ENCODE measurements at regions not wholly inside any gene's neighbourhood (a gene's known extent, or its start where the extent isn't known, plus 50 kb on each side); places are given as distances from the start of the nearest gene placed in this dataset.
"Not testable (repeated sequence)": the region's sequence is repeated elsewhere in the genome, so short reads cannot be mapped to it uniquely, and the experiment has no call there.

DNA sequence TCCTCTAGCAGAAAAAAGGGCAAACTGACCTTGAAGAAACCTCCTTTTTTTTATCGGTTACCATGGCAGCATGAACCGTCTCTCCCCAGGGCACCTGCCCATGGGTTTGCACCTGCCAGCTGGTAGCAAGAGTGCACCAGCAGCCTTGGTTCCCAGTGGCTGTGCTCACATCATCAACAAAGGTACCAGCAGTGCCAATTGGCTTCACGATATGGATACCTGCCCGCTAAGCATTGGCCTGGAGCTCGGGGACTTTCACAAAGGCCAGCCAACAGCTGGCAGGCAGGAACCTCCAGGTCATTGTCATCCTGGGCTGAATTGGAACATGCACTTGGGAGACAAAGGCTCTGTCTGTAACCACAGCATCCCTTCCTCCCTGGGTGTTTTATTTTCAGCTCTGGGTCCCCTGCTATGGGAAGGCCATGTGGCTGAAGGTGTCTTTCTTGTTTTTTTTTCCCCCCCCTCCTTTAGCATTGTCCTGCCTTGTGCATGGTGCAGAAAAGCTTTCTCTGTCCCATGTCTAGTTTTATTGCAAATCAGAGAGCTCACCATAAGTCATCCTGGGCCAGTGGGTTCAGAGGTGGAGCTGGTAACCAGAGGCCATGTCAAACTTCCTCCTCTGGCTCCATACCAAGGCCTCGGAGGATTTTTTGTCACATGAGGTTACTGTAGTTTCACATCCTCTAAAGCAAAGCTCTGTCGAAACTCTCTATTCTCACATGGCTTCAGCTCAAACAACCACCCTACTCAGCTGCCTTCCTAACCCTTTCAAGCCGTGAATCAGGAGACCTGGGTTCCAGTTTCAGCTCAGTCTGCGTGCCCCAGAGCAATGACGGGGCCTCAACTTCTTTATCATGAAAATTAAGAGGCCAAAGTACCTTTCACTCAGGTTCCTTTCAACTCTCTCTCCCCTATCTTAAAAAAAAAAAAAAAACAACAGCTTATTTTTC, 145.5 kb upstream of the MAP3K1 start:
- intact Hi-C loops (cut with DNase I) = no loop called here
- peak in 12 of 42 donors; percentile 7 to 53 (median 22) for DNase-seq

DNA sequence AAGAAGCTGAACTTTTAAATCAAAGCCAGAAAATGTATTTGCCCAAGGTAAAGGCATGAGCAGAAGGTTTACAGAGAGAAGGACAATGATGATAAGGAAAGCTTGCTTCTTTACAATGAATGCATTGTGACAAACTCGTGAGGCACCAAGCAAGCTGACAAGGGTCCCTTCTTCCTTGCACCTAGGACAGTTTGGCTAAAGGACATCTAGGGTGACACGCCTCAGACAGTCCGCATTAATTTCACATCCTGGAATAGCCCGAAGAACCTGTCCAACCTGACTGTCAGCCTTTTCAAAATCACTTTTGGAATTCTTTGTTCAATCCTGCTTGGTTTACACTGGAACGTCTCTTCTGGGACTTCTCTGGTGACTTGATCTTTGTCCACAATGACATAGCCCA, 146.4 kb upstream of the MAP3K1 start:
- DNase-seq = no peak
- intact Hi-C loops (cut with DNase I) = no loop called here

DNA sequence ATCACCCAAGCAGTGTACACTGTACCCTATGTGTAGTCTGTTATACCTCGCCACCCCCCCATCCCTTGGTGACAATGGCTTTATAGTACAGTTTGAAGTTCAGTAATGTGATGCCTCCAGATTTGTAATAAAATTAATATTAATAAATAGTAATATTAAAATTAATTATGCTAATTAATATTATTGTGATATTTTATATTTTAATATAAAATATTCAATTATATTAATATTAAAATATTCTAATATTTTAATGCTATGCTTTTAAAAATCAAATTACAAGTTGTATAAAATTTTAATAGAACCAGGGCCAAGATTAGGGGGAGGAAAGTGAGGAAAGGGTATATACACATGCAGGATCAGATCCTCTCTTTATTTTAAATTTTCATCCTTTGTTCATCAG, 147.7 kb upstream of the MAP3K1 start:
- intact Hi-C loops (cut with DNase I) = no loop called here
- no peak for DNase-seq

DNA sequence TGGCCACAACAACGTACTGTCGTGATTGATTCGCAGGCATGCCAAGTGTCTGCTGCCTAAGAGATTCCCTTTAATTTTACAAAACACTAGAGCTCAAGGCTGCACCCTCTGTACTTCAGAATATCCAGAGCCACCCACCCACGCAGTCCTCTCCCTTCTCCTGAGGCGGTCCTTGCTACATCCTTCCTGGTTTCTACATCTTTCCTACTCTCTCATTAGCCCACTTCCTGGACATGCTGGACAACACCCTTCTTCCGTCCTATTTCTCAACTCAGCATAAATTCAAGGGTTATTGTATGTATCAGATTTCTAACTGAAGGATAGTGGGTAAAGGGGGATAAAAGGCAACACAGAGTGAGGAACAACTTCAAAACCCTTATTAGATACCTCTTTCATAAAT, 148.4 kb upstream of the MAP3K1 start:
- intact Hi-C loops (cut with DNase I) = no loop called here
- no peak for DNase-seq

DNA sequence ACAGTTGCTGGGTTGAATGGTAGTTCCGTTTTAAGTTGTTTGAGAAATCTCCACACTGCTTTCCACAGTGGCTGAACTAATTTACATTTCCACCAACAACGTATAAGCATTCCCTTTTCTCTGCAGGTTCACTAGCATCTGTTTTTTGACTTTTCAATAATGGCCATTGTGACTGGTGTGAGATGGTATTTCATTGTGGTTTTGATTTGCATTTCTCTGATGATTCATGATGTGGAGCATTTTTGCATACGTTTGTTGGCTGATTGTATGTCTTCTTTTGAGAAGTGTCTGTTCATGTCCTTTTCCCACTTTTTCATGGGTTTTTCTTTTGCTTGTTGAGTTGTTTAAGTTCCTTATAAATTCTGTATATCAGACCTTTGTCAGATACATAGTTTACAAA, 150.2 kb upstream of the MAP3K1 start:
- DNase-seq; intact Hi-C loops (cut with DNase I): not testable (repeated sequence)

DNA sequence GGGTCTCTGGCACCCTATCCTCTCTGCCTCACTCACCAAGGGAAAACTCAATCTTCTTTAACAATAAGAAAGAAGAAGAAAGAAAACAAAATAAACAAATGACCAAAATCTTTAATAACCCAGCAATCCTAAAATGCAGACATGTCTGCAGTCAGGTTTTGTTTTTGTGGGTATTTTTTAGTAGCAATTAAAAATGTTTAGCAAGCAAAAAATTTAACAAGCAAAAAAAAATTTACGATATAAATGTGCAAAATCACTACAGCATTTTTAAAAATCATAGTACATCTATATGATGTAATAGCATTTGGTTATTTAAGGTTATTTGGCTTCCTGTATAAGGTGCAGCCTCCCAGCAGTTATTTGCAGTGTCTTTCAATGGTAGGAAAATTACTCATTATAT, 151.3 kb upstream of the MAP3K1 start:
- intact Hi-C loops (cut with DNase I) = no loop called here
- no peak for DNase-seq

DNA sequence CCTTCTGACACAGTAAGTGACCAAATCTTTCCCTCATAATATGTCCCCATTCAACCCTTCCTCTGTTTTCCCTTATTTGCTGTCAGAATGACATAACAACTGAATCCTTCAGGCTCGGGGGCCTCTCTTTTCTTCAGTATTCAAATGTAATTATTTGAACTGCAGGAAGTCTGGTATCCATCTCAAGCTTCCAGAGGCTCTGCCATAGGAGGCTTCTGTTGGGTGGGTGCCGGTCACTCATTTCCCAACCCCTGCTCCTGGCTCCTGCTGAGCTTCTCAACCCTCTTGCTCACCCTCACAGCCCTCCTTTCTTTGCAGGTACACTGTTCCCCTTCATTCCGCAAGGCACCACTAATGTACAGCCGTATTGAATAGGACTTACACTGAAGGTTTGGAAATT, 151.8 kb upstream of the MAP3K1 start:
- no peak for DNase-seq
- intact Hi-C loops (cut with DNase I) = no loop called here

DNA sequence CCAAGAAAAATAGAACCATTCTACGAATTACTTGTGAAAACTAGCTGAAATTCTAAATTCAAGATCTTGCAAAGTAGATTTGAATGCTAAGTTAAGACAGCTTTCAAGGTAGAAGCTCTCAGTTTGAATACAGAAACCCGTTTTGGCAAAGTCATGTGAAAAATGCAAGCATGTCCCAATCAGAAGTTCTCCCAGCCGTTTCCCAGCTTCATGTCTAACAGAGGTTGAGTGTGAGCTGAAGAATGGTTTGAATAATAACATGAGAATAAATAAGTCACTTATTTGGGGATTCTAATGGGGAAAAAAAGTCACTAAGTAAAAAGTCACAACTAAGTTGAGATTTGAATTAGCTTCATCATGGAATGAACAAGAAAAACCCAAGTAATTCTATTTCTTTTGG, 152.5 kb upstream of the MAP3K1 start:
- no peak for DNase-seq
- intact Hi-C loops (cut with DNase I) = no loop called here

DNA sequence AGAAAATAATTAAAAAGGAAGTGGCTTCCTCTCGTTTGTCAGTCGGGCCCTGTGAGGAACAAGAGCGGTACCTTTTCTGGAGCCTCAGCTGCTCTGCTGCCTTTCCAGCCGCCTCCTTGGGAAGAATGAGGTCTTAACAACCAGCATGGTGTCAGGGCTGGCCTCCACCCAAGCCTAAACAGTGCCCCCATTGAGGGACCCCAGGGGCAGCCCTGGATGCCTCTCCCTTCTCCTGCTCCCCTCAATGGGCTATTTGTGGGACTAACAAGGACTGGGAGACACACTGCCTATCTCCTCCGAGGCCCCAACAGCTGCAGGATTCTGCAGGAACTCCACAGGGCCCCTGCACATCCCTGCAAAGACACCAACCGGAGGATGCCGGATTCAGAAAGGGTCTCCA, 155.4 kb upstream of the MAP3K1 start:
- peak; percentile 64 to 94 (median 88) for DNase-seq
- intact Hi-C loops (cut with DNase I) = loop anchor here (10.0 kb wide), 1 partner anchor 155 kb away; the partner anchor contains the start of gene MAP3K1

DNA sequence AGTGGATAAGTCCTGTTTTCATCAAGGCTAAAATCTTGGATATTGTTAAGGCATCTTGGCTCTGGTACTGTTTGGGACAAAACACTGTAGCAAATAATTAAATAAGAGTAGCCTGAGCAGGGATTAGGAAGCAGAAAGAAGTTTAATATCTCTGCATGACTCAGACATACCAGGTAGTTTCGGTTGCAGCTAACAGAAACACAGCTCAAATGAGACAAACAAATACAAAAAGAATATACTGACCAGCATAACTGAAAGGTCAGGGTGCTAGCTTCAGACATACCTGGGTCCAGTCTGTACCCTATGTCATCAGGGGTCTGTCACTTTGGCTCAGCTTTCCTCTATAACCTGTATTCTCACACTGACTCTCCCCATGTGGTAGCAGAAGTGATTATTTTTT, 156.4 kb upstream of the MAP3K1 start:
- DNase-seq = no peak
- intact Hi-C loops (cut with DNase I) = loop anchor here (10.0 kb wide), 1 partner anchor 156 kb away; the partner anchor contains the start of gene MAP3K1

DNA sequence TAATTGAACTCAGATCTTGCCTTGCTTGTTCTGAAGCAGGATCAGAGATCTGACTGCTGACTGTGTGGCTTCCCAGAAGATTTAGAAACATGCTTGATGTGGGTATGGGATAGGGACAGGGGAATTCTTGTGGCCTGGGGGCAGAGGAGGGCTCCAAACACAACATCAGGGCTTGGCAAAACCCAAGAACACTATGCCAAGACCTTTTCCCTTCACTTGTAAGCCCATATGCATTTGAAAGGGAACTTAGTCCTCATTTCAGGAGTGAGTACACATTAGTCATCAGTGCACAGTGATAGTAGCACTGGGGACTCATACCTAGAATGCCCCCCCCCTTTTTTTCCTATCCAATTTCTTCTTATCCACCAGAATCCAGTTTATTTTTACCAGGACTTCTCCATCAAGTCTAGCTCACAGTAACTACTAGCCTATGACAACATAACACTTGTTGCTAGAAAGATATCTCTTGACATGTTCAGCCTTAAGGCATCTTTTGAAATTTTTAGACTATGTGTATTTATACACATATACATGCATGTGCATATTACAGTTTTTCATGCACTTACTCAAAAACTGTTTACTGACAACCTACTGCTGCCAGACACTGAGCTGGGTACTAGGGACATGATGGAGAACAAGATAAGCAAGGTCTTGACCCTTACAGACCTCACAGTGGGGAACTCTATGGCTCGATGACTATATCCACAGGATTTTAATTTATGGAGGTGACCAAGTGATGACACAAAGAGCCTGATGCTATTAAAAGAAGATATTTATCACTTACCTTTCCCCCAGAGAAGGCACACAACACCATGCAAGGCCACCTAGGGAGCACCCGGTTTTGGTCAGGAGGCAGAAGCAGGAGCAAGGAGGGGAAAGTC, 158.3 kb upstream of the MAP3K1 start:
- DNase-seq = no peak

DNA sequence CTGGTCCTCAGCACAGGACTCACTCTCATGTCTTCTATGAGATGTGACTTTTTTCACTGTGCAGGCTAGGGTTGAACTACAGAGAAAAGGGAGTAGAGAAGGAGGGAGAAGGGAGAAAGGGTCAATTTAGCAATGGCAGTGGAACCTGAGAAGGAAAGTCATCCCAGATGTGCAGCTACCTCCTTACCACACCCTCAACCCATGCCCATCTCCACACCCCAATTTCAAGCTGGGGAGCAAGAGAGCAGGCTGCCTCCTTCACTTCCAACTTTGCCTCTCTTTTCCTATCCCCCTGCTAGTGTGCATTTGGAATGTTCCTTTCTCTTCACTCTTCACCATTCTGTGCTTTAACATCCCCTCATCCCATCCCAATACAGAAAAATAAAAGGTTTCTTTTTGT, 163.5 kb upstream of the MAP3K1 start:
- intact Hi-C loops (cut with DNase I) = loop anchor here (10.0 kb wide), 1 partner anchor 163 kb away; the partner anchor contains the start of gene MAP3K1
- DNase-seq = peak in 1 of 42 donors; percentile 7

More for the DNA sequence above, 158.3 kb upstream of the MAP3K1 start:
- intact Hi-C loops (cut with DNase I) = loop anchor here (10.0 kb wide), 1 partner anchor 158 kb away; the partner anchor contains the start of gene MAP3K1

DNA sequence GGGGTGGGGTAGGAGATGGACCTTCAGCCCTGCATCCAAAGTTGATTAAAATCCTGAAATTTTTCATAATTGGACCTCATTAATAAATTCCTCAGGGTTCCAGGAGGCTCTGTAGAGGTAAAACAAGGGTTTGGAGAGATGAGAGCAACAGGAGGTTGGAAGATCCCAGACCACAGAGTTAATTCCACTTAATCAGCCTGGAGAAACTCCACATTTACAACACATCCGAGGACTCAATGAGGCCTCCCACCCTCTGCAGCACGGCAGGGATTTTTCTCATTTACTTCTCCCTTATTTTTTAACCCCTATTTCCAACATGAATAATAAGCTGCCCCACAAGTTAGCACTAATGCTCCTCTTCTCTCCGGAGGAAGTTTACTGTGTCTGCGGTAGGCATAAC, 165.0 kb upstream of the MAP3K1 start:
- intact Hi-C loops (cut with DNase I) = loop anchor here (10.0 kb wide), 1 partner anchor 164 kb away; the partner anchor contains the start of gene MAP3K1
- DNase-seq = no peak

DNA sequence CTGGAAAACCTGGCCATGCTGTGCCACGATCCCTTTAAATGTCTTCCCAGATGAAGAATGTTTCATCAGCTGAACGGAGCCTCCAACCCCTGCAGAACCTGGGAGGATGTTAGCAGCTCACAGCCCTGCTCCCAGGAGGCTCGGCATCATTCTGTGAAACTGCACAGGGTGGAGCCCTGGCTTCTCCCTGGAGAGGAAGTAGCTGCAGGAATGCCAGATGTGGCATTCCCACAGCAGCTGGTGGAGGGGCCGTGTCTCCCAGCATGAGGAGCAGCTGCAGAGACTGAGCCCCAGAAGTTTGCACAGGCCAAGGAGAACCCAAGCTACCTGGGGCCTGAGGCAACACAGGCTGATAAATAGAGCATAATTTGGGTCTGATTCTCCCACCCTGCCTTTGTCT, 165.8 kb upstream of the MAP3K1 start:
- DNase-seq = no peak
- intact Hi-C loops (cut with DNase I) = no loop called here

DNA sequence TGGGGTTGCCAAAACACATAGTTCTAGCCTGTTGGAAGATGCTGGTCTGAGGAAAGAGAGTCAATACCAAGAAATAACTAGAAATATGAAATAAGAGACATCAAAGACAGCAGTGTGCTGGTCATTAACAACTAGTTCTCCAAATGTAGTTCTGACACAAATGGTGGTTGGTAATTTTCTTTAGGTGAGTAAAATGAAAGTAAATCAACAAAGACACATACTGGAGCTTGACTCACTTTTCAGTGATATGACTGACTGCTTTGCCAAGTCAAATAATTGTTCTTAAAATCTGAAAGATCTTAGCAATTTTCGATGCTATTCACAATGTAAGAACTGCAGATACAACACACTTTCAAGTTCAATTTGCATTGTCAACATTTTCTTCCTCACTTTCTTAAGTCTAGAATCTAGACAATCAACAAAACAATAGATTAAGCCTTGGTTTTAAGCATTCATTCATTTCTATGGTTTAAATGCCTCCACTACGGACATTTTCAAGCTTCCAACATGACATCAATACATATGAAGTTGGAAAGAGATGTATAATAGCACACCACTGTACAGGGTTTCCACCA, 166.8 kb upstream of the MAP3K1 start:
- DNase-seq = no peak
- intact Hi-C loops (cut with DNase I) = no loop called here

DNA sequence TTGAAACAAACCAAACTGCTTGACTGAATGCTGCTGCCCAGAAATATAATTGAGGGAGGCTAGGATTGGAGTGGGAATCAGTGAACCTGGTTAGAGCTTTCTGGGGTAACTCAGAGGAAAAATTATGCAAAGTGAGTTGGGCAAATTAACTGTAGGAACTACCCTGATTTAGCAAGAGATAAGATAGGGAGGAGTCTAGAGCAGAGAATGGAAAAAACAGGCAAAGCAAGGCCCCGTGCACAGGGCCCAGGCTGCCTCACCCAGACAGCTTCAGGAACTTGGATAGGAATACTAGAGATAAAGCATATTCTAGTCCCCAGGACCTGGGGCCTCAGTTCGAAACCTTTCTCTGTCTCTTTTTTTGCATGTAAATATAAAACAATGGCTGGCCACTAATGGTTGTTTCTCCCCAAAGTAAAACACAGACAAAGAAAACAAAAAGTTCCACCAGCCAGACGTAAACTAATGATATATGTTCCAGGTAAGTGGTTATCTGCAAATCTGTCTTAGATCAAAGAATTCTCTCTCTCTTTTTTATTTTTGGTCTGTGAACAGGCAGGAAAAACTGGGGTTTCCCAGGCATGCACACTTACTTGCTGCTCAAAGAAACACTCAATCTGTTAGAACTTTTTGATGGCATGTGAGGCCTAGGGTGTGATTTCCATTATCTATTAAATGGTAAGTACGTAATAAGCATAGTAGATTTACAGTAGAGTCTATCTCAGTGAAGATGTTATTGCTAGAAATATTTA, 168.1 kb upstream of the MAP3K1 start:
- DNase-seq = no peak
- intact Hi-C loops (cut with DNase I) = no loop called here

DNA sequence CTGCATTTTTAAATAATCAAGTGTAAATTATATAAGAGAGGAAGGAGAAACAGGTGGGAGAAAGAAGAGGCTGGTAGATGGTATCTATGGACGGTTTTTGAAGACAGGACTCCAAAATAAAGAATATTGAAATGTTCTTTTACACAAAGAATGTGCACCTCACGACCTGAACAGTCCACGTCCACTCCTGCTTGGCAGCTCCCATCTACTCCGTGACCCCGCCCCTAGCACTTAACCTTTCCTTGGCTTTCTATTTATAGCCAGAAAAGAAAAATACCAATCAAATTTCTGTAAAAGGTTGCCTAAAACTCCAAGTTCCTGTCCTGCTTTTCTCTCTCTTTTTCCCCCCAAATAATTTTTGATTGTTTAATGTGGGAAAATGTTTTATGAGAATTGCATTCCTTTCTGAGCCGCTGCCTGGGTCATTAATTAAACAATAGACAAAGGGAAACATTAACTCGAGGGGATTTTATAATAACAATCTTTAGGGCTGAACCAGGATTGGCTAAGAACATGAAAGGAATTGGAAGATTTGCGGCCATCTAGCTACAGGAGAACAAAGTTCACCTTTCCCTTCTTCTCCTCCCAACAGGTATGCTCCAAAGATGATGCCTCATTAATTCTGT, 173.6 kb upstream of the MAP3K1 start:
- DNase-seq = no peak
- intact Hi-C loops (cut with DNase I) = no loop called here

DNA sequence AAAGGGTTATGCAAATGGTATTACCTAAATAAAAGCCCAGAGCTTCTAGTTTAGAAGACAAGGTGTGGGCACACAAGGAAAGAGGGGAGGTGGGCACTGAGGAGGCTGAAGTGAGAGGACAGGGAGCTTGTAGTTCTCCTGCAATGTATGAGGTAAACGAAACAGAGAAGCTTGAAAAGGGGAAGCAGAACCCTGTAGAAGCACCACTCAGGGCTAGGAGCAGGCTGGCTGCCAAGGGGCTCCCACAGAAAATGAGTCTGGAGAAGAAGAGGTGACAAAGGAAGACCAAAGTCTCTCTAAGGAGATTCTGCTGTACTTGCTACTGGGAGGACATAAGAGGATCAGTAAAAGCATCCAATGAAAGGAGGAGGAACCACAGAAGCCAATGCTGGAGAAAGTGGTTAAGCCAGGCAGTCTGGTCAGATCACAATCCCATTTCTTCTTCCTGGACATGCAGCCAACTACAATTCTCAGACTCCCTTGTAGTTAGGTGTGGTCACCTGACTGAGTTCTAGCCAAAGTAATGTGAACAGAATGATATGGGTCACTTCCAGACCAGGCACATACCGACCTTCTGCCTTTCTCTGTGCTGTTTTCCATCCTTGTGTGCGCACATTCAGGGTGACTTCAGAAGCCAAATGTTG, 174.5 kb upstream of the MAP3K1 start:
- DNase-seq = peak in 19 of 42 donors; percentile 10 to 48 (median 24)
- intact Hi-C loops (cut with DNase I) = no loop called here
